HUES64 (cell line): ENCODE measurements at regions not wholly inside any gene's neighbourhood (a gene's known extent, or its start where the extent isn't known, plus 50 kb on each side); places are given as distances from the start of the nearest gene placed in this dataset.

ENCODE experiments used
- H3K27ac ChIP-seq: 2 replicates; pipeline ENCODE4 v1.7.0; 2013; ENCODE audit warnings: low read depth, low read length, inconsistent platforms
- H3K27me3 ChIP-seq: 2 replicates; pipeline ENCODE4 v1.6.1; 2013; ENCODE audit warnings: mild to moderate bottlenecking, low read length; ENCODE audit not compliant: insufficient read depth
- H3K36me3 ChIP-seq: 2 replicates; pipeline ENCODE4 v1.6.1; 2013; ENCODE audit warnings: mild to moderate bottlenecking, low read length; ENCODE audit not compliant: insufficient read depth
- H3K4me1 ChIP-seq: 2 replicates; pipeline ENCODE4 v1.6.1; 2013; ENCODE audit warnings: mild to moderate bottlenecking, low read length, moderate library complexity; ENCODE audit not compliant: insufficient read depth
- H3K4me3 ChIP-seq: 2 replicates; pipeline ENCODE4 v1.5.1; 2013; ENCODE audit warnings: mild to moderate bottlenecking, low read length, moderate library complexity
- H3K9ac ChIP-seq: 2 replicates; pipeline ENCODE4 v1.6.1; 2013; ENCODE audit warnings: mild to moderate bottlenecking, low read depth, low read length
- H3K9me3 ChIP-seq: 2 replicates; pipeline ENCODE4 v1.6.1; 2013; ENCODE audit warnings: low read depth, low read length; ENCODE audit not compliant: insufficient read depth
- WGBS: fragments of 150-250, 120-280 bp; methylation state at CpG from one replicate; pipeline ENCODE4 v1.1.7; 2013; ENCODE audit warnings: missing lambda C conversion rate; 5-methylcytosine and 5-hydroxymethylcytosine counted together

GRCh38 chr6:113594726-113595125 lies 262.4 kb upstream of the MARCKS start:
- Histone ChIP-seq H3K4me3 (no peak overlapping the region), H3K4me1 (peaks cover 31% of the 10 kb centered on the region), H3K27ac (no peak overlapping the region), H3K36me3 (no peaks in the 10 kb centered on the region), H3K27me3 (no peaks in the 10 kb centered on the region), H3K9ac (no peak overlapping the region), H3K9me3 (no peaks in the 10 kb centered on the region)
- WGBS = 100% methylated on average over 1 of the region's 1 CpG

- no peaks in the 10 kb centered on the region for H3K9me3 ChIP-seq
- no peak overlapping the region for H3K4me3 ChIP-seq
- H3K27ac ChIP-seq = no peak overlapping the region
- no peaks in the 10 kb centered on the region for H3K36me3 ChIP-seq
- no peaks in the 10 kb centered on the region for H3K27me3 ChIP-seq
- H3K4me1 ChIP-seq = peaks cover 26% of the 10 kb centered on the region
- no peak overlapping the region for H3K9ac ChIP-seq
- 94% methylated on average over 4 of the region's 6 CpGs for WGBS
Measured at GRCh38 chr6:113595911-113596376, 261.2 kb upstream of the MARCKS start.

GRCh38 chr6:113596387-113597230 lies 260.5 kb upstream of the MARCKS start:
- H3K36me3 ChIP-seq = no peaks in the 10 kb centered on the region
- peaks cover 22% of the 10 kb centered on the region for H3K4me1 ChIP-seq
- no peaks in the 10 kb centered on the region for H3K27me3 ChIP-seq
- H3K27ac ChIP-seq = no peak overlapping the region
- H3K9ac ChIP-seq = no peak overlapping the region
- no peak overlapping the region for H3K4me3 ChIP-seq
- no peaks in the 10 kb centered on the region for H3K9me3 ChIP-seq
- 86% methylated on average over 5 of the region's 5 CpGs for WGBS

GRCh38 chr6:113597231-113597583 lies 259.9 kb upstream of the MARCKS start:
- 33% methylated on average over 1 of the region's 1 CpG for WGBS
- no peaks in the 10 kb centered on the region for H3K36me3 ChIP-seq
- no peak overlapping the region for H3K27ac ChIP-seq

GRCh38 chr6:113598786-113599185 lies 258.4 kb upstream of the MARCKS start:
- Histone ChIP-seq H3K36me3 (no peaks in the 10 kb centered on the region), H3K4me3 (no peak overlapping the region), H3K4me1 (peaks cover 7% of the 10 kb centered on the region), H3K9ac (no peak overlapping the region), H3K27ac (no peak overlapping the region), H3K9me3 (no peaks in the 10 kb centered on the region), H3K27me3 (no peaks in the 10 kb centered on the region)
- WGBS = 94% methylated on average over 2 of the region's 3 CpGs

More at GRCh38 chr6:113597231-113597583, 259.9 kb upstream of the MARCKS start:
- Histone ChIP-seq H3K27me3 (no peaks in the 10 kb centered on the region), H3K4me1 (peaks cover 16% of the 10 kb centered on the region), H3K9me3 (no peaks in the 10 kb centered on the region), H3K4me3 (no peak overlapping the region), H3K9ac (no peak overlapping the region)

GRCh38 chr6:113599444-113599843 lies 257.7 kb upstream of the MARCKS start:
- Histone ChIP-seq H3K27me3 (no peaks in the 10 kb centered on the region), H3K36me3 (no peaks in the 10 kb centered on the region), H3K9me3 (no peaks in the 10 kb centered on the region), H3K27ac (no peak overlapping the region), H3K4me1 (peaks cover 7% of the 10 kb centered on the region), H3K4me3 (no peak overlapping the region), H3K9ac (no peak overlapping the region)

- Histone ChIP-seq H3K27ac (no peak overlapping the region), H3K4me3 (no peak overlapping the region), H3K4me1 (peaks cover 7% of the 10 kb centered on the region), H3K27me3 (no peaks in the 10 kb centered on the region), H3K9me3 (no peaks in the 10 kb centered on the region), H3K36me3 (no peaks in the 10 kb centered on the region), H3K9ac (no peak overlapping the region)
- WGBS = 60% methylated on average over 1 of the region's 2 CpGs
Measured at GRCh38 chr6:113600551-113601339, 256.4 kb upstream of the MARCKS start.

GRCh38 chr6:113607821-113608545 lies 249.2 kb upstream of the MARCKS start:
- Histone ChIP-seq H3K27ac (no peak overlapping the region), H3K27me3 (no peaks in the 10 kb centered on the region), H3K4me1 (no peaks in the 10 kb centered on the region), H3K36me3 (no peaks in the 10 kb centered on the region), H3K9ac (no peak overlapping the region), H3K4me3 (no peak overlapping the region), H3K9me3 (no peaks in the 10 kb centered on the region)
- 100% methylated on average over 2 of the region's 2 CpGs for WGBS

- Histone ChIP-seq H3K9me3 (no peaks in the 10 kb centered on the region), H3K4me1 (no peaks in the 10 kb centered on the region), H3K9ac (no peak overlapping the region), H3K27ac (no peak overlapping the region), H3K36me3 (no peaks in the 10 kb centered on the region), H3K27me3 (no peaks in the 10 kb centered on the region), H3K4me3 (no peak overlapping the region)
- 90% methylated on average over 4 of the region's 4 CpGs for WGBS
Measured at GRCh38 chr6:113610377-113610988, 246.7 kb upstream of the MARCKS start.

GRCh38 chr6:113616701-113617274 lies 240.4 kb upstream of the MARCKS start:
- Histone ChIP-seq H3K27ac (no peak overlapping the region), H3K4me3 (no peak overlapping the region), H3K27me3 (no peaks in the 10 kb centered on the region), H3K36me3 (no peaks in the 10 kb centered on the region), H3K9ac (no peak overlapping the region), H3K4me1 (peaks cover 3% of the 10 kb centered on the region; the same call in 1 of the 2 replicates), H3K9me3 (no peaks in the 10 kb centered on the region)
- 98% methylated on average over 3 of the region's 5 CpGs for WGBS
